ENCODE measurements at regions not wholly inside any gene's neighbourhood (a gene's known extent, or its start where the extent isn't known, plus 50 kb on each side); places are given as distances from the start of the nearest gene placed in this dataset.
"Not testable (repeated sequence)": the region's sequence is repeated elsewhere in the genome, so short reads cannot be mapped to it uniquely, and the experiment has no call there.

- no peak for DNase-seq
These were observed 51.2 kb upstream of the PRR23C start for GRCh38 chr3:139095803-139096466.

DNA sequence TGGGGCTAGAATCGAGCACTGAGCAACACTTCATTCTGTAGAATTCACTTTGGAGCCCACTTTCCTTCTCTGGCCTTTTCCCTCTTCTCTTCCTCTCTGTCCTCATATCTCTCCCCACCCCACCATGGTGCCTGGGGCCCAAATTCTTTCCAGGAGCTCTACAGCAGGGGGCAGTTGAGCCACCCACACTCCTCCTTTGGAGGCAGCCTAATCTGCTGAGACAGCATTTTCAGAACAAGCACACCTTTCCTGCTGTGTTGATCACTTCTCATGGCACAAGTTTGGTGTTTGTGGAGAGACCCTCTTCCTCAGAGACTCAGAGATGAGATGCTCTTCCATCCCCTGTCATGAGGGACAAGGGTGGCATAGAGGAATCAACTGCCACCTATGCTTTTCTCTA is 52.0 kb upstream of the PRR23C start:
- no peak for DNase-seq

- DNase-seq, result no peak
These were observed 53.7 kb upstream of the PRR23C start for GRCh38 chr3:139098391-139098790.

- DNase-seq, result no peak
These were observed 55.5 kb upstream of the PRR23C start for GRCh38 chr3:139099968-139100817.

DNA sequence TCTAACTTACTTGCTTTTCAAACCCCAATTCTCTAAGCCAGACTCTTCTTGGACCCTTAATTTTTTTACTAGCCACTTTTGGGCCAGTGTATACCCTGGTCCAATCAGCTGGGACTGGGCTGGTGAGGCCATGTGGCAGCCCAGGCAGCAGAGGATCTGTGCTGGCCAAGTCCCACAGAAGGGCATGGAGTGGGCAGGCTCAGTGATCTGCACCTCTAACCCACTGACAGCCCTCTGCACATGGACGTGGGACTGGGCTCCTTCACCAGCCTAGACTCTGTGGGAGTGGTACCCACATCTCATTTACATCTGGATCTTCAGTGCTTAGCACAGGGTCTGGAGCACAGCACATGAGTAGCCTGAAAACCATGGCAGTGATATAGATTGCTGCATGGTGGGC is 56.1 kb upstream of the PRR23C start:
- DNase-seq, result no peak

- no peak for DNase-seq
These were observed 56.7 kb upstream of the PRR23C start for GRCh38 chr3:139101396-139101795.

DNA sequence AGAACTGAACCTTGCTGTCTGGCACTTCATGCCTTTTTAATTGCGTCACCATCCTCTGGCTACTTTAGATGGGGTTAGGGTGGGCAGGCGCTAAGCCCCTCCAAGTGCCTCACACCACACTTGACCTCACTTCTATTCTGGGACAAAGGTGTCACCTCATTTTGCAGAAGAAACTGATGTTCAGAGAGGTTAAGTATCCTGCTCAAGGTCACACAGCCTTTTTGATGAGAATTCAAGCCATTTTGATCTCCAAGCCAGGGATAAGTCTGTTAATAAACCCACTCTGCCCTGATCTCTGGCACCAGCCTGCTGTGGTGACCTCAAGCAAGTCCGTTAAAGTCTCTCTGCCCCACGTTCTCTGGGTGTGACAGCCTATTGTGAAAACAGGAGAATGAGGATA is 58.8 kb upstream of the PRR23C start:
- no peak for DNase-seq

GRCh38 chr3:139104062-139104461 is 59.4 kb upstream of the PRR23C start:
- no peak for DNase-seq

DNA sequence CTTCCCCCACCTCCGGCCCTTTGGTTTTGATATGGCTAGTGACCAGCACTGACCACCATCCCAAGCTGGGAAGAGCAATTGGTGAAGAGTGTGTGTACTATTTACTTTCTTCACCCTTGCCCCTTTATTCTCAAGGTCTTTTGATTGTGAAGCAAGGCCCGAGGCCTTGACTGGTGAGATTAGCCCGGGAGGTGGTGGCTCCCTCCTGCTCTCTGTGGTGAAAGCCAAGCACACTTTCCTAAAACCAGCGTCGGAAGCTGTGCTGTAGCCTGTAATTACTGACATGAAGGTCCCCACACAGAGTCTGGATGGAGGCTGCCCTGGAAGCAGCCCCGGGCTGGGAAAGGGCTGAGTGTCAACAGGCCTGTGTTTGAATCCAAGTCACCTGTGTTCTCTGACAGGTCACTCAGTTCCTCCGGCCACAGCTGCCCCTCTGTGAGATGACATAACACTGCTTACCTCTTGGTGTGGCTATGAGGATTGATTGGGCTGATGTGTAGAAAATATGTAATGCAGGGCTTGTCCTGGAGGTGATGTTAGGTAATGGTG is 60.5 kb upstream of the PRR23C start:
- no peak for DNase-seq

DNA sequence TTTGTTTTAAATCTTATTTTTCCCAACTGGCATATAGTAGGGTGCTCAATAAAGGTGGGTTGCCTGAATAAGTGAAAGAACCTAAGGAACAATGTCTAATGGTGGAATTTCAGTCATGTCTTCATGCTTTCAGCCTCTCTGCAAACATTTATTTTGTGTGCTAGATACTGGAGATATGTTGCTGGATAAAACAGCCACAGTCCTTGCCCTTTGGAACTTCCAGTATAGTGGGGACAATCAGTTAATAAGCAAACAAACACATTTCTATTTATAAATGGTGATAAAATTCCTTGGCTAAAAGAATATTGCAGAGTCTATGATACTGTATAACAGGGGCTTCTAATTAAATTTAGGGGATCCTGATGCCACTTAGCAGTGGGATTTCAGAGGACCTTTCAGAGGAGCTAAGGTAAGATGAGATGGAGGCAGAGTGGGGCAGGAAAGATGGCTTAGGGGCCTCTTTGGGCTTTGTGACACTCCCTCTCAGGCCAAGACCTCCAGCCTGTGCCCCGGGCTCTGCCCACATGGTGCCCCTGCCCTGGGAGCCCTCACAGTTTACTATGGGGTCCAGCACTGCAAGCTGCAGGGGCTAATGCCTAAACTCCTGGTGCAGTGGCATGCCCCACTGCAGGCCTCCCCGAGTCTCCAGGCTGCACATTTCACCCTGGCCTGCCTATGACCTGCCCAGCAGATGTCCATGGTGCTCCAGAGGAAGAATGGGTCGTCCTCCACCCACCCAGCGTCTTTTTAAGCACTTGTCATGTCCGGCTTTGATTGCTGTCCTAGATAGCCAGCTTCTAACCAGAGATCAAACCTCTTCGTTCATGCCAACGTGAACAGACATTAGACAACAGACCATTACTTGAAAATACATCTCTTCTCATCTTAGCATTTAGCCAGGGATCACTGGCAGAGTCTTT is 61.6 kb upstream of the PRR23C start:
- DNase-seq, result no peak

- DNase-seq, result no peak
These were observed 62.9 kb upstream of the PRR23C start for GRCh38 chr3:139107424-139108252.

DNA sequence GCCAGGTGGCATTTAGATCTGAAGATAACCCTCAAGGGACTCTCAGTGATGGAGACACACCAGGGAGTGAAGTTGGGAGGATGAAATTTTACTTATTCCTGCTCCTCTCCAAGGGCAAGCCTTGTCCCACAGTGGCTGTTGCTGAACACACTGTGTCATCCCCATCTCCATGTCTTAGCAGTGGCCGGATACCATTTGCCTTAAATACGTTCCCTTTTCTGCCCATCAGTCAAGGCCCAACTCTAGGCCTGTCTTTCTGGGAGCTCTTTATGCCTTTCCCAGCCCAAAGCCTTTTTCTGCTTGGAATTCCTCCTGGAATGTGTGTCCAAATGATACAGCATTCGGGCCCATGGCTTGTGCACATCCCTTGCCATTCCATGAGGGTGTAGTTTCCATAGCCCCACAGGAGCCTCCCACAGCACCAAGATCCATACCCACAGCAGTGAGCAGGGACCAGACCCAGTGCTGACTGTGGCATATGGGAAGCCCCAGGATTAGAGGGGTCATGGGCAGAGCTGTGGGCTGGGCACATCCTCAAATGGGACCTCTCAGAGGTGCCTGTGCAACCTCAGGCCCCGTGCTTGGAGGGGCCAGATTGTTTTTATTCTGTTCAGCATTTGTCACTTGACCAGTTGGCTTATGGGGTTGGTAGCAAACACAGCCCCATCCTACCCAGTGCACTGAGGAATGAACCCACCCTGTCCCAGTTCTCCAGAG is 63.7 kb upstream of the PRR23C start:
- no peak for DNase-seq

DNA sequence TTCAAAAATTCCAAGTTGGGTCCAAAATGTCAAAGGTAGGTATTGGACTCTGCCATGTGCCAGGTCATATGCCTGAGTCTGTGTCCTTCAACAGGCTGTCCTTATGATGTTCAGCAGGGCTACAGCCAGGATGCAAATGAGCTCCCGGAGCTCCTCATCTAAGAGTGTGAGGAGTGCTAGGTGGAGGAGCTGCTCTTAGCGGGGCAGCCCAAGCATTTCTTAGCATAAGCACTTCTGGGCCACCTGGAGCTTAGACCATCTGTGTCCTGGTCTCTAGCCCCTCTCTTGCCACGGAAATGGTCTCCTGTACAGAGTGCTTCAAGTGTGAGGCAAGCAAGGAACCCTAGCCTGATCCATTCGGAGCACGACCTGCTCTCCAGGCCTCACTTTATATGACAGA is 64.6 kb upstream of the PRR23C start:
- no peak for DNase-seq

GRCh38 chr3:139110072-139110830 is 65.6 kb upstream of the PRR23C start:
- DNase-seq, result no peak

DNA sequence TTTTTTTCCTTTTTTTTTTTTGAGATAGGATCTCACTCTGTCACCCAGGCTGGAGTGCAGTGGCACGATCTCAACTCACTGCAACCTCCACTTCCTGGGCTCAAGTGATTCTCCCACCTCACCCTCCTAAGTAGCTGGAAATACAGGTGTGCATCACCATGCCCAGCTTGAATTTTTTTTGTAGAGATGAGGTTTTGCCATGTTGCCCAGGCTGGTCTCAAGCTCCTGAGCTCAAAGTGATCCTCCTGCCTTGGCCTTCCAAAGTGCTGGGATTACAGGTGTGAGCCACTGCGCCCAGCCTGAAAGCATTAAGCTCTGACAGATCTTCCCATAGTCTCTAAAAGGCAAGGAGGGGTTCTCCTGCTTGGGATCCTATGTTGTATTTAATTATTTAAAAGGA is 66.2 kb upstream of the PRR23C start:
- DNase-seq, result not testable (repeated sequence)

GRCh38 chr3:139111392-139112229 is 66.9 kb upstream of the PRR23C start:
- peak; percentile 33 for DNase-seq

GRCh38 chr3:139112230-139112558 is 67.5 kb upstream of the PRR23C start:
- DNase-seq, result no peak

GRCh38 chr3:139113231-139113992 is 68.7 kb upstream of the PRR23C start:
- no peak for DNase-seq

DNA sequence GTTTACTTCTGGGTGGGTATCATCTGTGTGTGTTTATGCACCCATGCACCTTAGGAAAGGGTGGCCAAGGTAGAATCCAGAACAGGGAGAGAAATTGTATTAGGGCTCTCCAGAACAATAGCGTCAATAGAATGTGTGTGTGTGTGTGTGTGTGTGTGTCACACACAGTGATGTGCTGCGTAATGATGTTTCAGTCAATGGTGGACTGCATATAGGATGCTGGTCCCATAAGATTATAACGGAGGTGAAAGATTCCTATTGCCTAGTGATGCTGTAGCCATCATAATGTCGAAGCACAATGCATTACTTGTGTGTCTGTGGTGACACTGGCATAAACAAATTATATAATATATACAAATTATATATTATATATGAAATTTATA is 69.3 kb upstream of the PRR23C start:
- no peak for DNase-seq
